Fibroblast of lung (primary cell): ENCODE measurements at regions not wholly inside any gene's neighbourhood (a gene's known extent, or its start where the extent isn't known, plus 50 kb on each side); places are given as distances from the start of the nearest gene placed in this dataset.

Experiments used
- DNase-seq, 2 donors: peaks; one replicate each; pipeline versions ENCODE4 v3.0.0 to v3.0.0-alpha.2; 2010; ENCODE audit warnings: low read depth in 2 of 2
- H2AFZ ChIP-seq: 2 replicates; pipeline ENCODE4 v1.5.1; 2012; ENCODE audit warnings: low read length, control low read depth, inconsistent platforms
- H3K27ac ChIP-seq: 2 replicates; pipeline ENCODE4 v1.5.1; 2011; ENCODE audit warnings: low read length, control low read depth; ENCODE audit not compliant: insufficient read depth
- H3K27me3 ChIP-seq: 2 replicates; pipeline ENCODE4 v1.5.1; 2011; ENCODE audit warnings: mild to moderate bottlenecking, low read length; ENCODE audit not compliant: control insufficient read depth, insufficient read depth
- H3K36me3 ChIP-seq: 2 replicates; pipeline ENCODE4 v1.5.1; 2011; ENCODE audit warnings: low read length; ENCODE audit not compliant: control insufficient read depth, insufficient read depth
- H3K4me1 ChIP-seq: 2 replicates; pipeline ENCODE4 v1.5.1; 2011; ENCODE audit warnings: low read length; ENCODE audit not compliant: control insufficient read depth, insufficient read depth; ENCODE audit errors: extremely low read depth
- H3K4me2 ChIP-seq: 2 replicates; pipeline ENCODE4 v1.5.1; 2011; ENCODE audit warnings: low read length, control low read depth; ENCODE audit not compliant: insufficient read depth; ENCODE audit errors: extremely low read depth
- H3K4me3 ChIP-seq, 4 experiments: fragments of 200-600 bp in 1 of 4; sonication (generic) in 1 of 4; replicated peaks in 1 of 4; 2 replicates each; pipeline ENCODE4 v1.5.1; 2011 to 2016; ENCODE audit warnings: low read length in 4 of 4, low read depth in 3 of 4, mild to moderate bottlenecking in 3 of 4, control low read depth in 2 of 4, inconsistent platforms in 1 of 4, mixed read lengths in 1 of 4; ENCODE audit not compliant: insufficient read depth in 1 of 4; ENCODE audit errors: control extremely low read depth in 1 of 4
- H3K79me2 ChIP-seq: 2 replicates; pipeline ENCODE4 v1.5.1; 2012; ENCODE audit warnings: mild to moderate bottlenecking, low read length, inconsistent platforms; ENCODE audit not compliant: control insufficient read depth, insufficient read depth
- H3K9ac ChIP-seq: 2 replicates; pipeline ENCODE4 v1.5.1; 2011; ENCODE audit warnings: mild to moderate bottlenecking, low read length, control low read depth; ENCODE audit not compliant: insufficient read depth
- H3K9me3 ChIP-seq: 2 replicates; pipeline ENCODE4 v1.5.1; 2012; ENCODE audit warnings: low read depth, low read length; ENCODE audit not compliant: control insufficient read depth, insufficient read depth
- H4K20me1 ChIP-seq: 2 replicates; pipeline ENCODE4 v1.5.1; 2011; ENCODE audit warnings: low read length; ENCODE audit not compliant: control insufficient read depth, insufficient read depth; ENCODE audit errors: extremely low read depth
- EZH2 ChIP-seq: IDR thresholded peaks from 2 replicates; pipeline ENCODE4 v1.5.1; 2012; ENCODE audit warnings: low read length, control low read depth, mild to moderate bottlenecking; ENCODE audit errors: missing control alignments
- TF ChIP-seq, protein P1 (sequence below), 2 donors: IDR thresholded peaks in 1 of 2; conservative IDR thresholded peaks in 1 of 2; 1 replicate in 1 of 2; 2 replicates in 1 of 2; pipeline ENCODE4 v1.5.1; 2011 to 2012; ENCODE audit warnings: low read length in 2 of 2, control low read depth in 1 of 2, inconsistent platforms in 1 of 2, low read depth in 1 of 2, mild to moderate bottlenecking in 1 of 2

DNA sequence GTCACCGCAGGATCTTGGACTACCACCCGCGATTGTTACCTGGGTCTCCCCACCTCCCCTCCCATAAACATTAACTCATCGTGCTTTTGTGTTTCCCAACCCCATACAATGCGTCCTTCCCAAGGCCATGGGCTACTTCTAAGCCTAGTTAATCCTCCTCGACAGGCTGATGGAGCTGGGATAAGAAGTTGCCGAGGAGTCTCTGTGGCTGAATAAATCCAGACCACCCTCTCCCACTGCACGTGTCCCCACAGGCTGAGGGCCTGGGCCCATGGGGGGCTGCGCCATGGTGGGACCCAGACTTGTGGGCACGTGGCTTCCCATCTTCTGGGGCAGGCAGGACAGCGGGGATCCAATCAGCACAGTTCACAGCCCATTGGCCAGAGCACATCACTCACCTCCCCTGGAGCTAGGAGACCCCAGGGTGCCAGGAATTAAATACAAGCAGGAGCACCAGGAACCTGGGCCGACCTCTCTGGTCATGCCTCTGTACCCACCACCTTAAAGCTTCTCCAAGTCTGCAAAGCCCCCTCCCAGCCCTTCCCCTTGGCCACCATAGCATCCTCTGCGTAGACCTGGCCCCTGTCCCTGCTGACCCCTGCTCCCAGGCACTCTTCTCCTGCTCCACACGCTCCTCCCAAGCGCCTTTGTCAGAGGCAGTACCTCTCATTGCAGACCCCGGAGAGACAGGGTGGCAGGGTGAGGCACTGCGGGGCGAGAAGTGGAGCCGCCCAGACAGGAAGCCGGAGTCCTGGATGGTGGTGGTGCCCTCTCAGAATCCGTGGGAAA, 51.0 kb upstream of the ID2 start:
- Histone ChIP-seq H3K4me2 (no peak overlapping the region), H3K4me3 (no peak overlapping the region), H3K4me1 (peaks cover 20% of the 10 kb centered on the region), H3K9me3 (no peaks in the 10 kb centered on the region), H3K79me2 (no peaks in the 10 kb centered on the region), H3K9ac (no peak overlapping the region), H4K20me1 (no peaks in the 10 kb centered on the region), H3K27me3 (no peaks in the 10 kb centered on the region), H3K27ac (no peak overlapping the region), H3K36me3 (no peaks in the 10 kb centered on the region), H2AFZ (no peak overlapping the region)
- no peak for DNase-seq
- TF ChIP-seq, protein P1, sequence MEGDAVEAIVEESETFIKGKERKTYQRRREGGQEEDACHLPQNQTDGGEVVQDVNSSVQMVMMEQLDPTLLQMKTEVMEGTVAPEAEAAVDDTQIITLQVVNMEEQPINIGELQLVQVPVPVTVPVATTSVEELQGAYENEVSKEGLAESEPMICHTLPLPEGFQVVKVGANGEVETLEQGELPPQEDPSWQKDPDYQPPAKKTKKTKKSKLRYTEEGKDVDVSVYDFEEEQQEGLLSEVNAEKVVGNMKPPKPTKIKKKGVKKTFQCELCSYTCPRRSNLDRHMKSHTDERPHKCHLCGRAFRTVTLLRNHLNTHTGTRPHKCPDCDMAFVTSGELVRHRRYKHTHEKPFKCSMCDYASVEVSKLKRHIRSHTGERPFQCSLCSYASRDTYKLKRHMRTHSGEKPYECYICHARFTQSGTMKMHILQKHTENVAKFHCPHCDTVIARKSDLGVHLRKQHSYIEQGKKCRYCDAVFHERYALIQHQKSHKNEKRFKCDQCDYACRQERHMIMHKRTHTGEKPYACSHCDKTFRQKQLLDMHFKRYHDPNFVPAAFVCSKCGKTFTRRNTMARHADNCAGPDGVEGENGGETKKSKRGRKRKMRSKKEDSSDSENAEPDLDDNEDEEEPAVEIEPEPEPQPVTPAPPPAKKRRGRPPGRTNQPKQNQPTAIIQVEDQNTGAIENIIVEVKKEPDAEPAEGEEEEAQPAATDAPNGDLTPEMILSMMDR (conservative IDR thresholded peaks at IDR 0.05 in 1 of 2, IDR thresholded peaks at IDR 0.05 in 1 of 2; ENCODE audit: low read depth in 1 of 2, low read length in 2 of 2) = no peak
- TF ChIP-seq EZH2 = no peak

DNA sequence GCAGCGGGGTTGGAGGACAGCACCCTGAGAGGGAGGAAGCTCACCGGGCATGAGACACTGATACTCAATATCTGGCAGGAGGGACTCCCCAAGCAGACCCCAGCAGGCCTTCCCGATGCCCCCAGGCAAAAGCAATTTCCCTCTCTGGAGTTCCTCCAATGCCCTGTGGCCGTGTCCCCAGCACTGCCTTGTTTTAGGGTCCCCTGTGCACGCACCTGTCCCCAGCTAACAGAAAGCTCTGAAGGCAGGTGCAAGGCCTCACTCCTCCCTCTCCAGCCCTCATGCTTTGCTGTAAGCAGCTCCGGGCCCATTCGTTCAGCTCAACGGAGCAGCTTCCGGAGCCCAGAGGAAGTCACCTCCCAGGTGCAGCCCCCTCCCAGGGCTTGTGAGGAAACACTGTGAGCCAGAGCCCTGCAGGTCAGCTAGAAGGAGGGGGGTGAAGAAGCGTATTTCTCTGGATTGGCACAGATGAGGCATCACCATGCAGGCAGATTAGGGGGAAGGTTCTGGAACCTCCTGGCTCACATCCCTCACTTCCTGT, 50.3 kb upstream of the ID2 start:
- H4K20me1 ChIP-seq = no peaks in the 10 kb centered on the region
- H3K79me2 ChIP-seq = no peaks in the 10 kb centered on the region
- H3K4me2 ChIP-seq = no peak overlapping the region
- no peak overlapping the region for H2AFZ ChIP-seq
- peaks cover 26% of the 10 kb centered on the region for H3K4me1 ChIP-seq
- H3K27ac ChIP-seq = no peak overlapping the region
- no peaks in the 10 kb centered on the region for H3K9me3 ChIP-seq
- no peak for DNase-seq
- H3K27me3 ChIP-seq = no peaks in the 10 kb centered on the region
- no peak overlapping the region for H3K9ac ChIP-seq
- no peak for TF ChIP-seq EZH2
- TF ChIP-seq, protein P1 (conservative IDR thresholded peaks at IDR 0.05 in 1 of 2, IDR thresholded peaks at IDR 0.05 in 1 of 2; ENCODE audit: low read depth in 1 of 2, low read length in 2 of 2) = no peak
- no peaks in the 10 kb centered on the region for H3K36me3 ChIP-seq
- H3K4me3 ChIP-seq = no peak overlapping the region
